HepG2 (cell line): ENCODE measurements at regions not wholly inside any gene's neighbourhood (a gene's known extent, or its start where the extent isn't known, plus 50 kb on each side); places are given as distances from the start of the nearest gene placed in this dataset.

Experiments
- ATAC-seq: fragments of 200-7000 bp; cut with Tn5 transposase; 3 replicates; pipeline ENCODE4 v1.9.1; 2020; ENCODE audit warnings: mild to moderate bottlenecking, moderate library complexity
- BruUV-seq: library from RNA; stranded (reverse); fragments of 400-500 nt; replicated peaks from 2 replicates; lab custom pipeline; 2021; lab: Mats Ljungman, UMichigan
- CTCF ChIA-PET: fragments of 300-600 bp; formaldehyde crosslinking; extraction: SDS; loops from one replicate; lab custom pipeline; 2021; ENCODE audit warnings: low total read pairs, inconsistent platforms, low intra/inter-chr PET ratio; lab: Yijun Ruan, JAX
- POLR2A ChIA-PET: fragments of 350-600 bp; sonication (Branson Sonifier 250); formaldehyde crosslinking; loops from one replicate; lab custom pipeline; 2020; ENCODE audit warnings: antibody characterized with exemption, inconsistent platforms; lab: Yijun Ruan, JAX
- DNase-seq: peaks from one replicate; pipeline ENCODE4 v3.0.0-alpha.2; 2015; ENCODE audit warnings: low spot score
- FAIRE-seq: peaks from 3 replicates; lab custom pipeline; 2011; peaks lifted over from hg19 to GRCh38; lab: Jason Lieb, UNC
- H2AFZ ChIP-seq: one replicate; pipeline ENCODE4 v1.6.1; 2011; ENCODE audit warnings: low read length, inconsistent platforms
- H3K27ac ChIP-seq: fragments of 300-600 bp; 3 replicates; pipeline ENCODE4 v1.8.0; 2011; ENCODE audit warnings: mixed run types, mild to moderate bottlenecking, mixed read lengths, low read length, inconsistent platforms; ENCODE audit not compliant: insufficient read depth; ENCODE audit errors: extremely low read length
- H3K27me3 ChIP-seq, 2 experiments: fragments of 200-600 bp in 1 of 2; 2 replicates in 1 of 2; 3 replicates in 1 of 2; pipeline versions ENCODE4 v1.6.0 to v1.8.0; 2011; ENCODE audit warnings: low read length in 2 of 2, mild to moderate bottlenecking in 2 of 2, moderate library complexity in 2 of 2, inconsistent platforms in 1 of 2; ENCODE audit not compliant: insufficient read depth in 2 of 2, control insufficient read depth in 1 of 2
- H3K36me3 ChIP-seq, 2 experiments: fragments of 200-600 bp in 1 of 2; replicated peaks in 1 of 2; 2 replicates in 1 of 2; 3 replicates in 1 of 2; pipeline versions ENCODE4 v1.5.1 to v1.8.0; 2011; ENCODE audit warnings: low read length in 2 of 2, inconsistent platforms in 1 of 2; ENCODE audit not compliant: insufficient read depth in 2 of 2, control insufficient read depth in 1 of 2
- H3K4me1 ChIP-seq: 2 replicates; pipeline ENCODE4 v1.5.1; 2012; ENCODE audit warnings: low read length, inconsistent platforms; ENCODE audit not compliant: insufficient read depth
- H3K4me2 ChIP-seq: 2 replicates; pipeline ENCODE4 v1.6.0; 2011; ENCODE audit warnings: low read depth, low read length, inconsistent platforms
- H3K4me3 ChIP-seq, 3 experiments: fragments of 200-600 bp in 1 of 3; sonication (generic), shearing (Covaris generic) in 1 of 3; replicated peaks in 1 of 3; 2 replicates each; pipeline ENCODE4 v1.5.1; 2011 to 2016; ENCODE audit warnings: low read length in 3 of 3, inconsistent platforms in 2 of 3, low read depth in 2 of 3, mild to moderate bottlenecking in 2 of 3, control low read depth in 1 of 3, mixed read lengths in 1 of 3; ENCODE audit not compliant: insufficient read depth in 1 of 3
- H3K79me2 ChIP-seq: one replicate; pipeline ENCODE4 v1.6.1; 2011; ENCODE audit warnings: low read length, inconsistent platforms; ENCODE audit not compliant: insufficient read depth
- H3K9ac ChIP-seq: 2 replicates; pipeline ENCODE4 v1.6.0; 2011; ENCODE audit warnings: mild to moderate bottlenecking, low read depth, low read length, inconsistent platforms; ENCODE audit not compliant: insufficient read depth
- H3K9me3 ChIP-seq: 2 replicates; pipeline ENCODE4 v1.5.1; 2012; ENCODE audit warnings: mild to moderate bottlenecking, low read length
- H4K20me1 ChIP-seq: 2 replicates; pipeline ENCODE4 v1.6.0; 2011; ENCODE audit warnings: inconsistent platforms, mild to moderate bottlenecking, low read length, moderate library complexity; ENCODE audit not compliant: insufficient read depth
- CBFB ChIP-seq: sonication (generic); formaldehyde crosslinking; IDR thresholded peaks from 2 replicates; pipeline ENCODE4 v1.4.0; 2020; ENCODE audit warnings: missing genetic modification reagents
- GTF3A ChIP-seq: sonication (generic); formaldehyde crosslinking; conservative IDR thresholded peaks from 2 replicates; pipeline ENCODE4 v1.4.0; 2020; ENCODE audit warnings: mild to moderate bottlenecking, missing genetic modification reagents
- HDAC1 ChIP-seq: sonication (generic); formaldehyde crosslinking; IDR thresholded peaks from 2 replicates; pipeline ENCODE4 v1.5.1; 2020; ENCODE audit warnings: mild to moderate bottlenecking, missing genetic modification reagents
- KLF9 ChIP-seq: IDR thresholded peaks from 2 replicates; pipeline ENCODE4 v1.6.1; 2016; ENCODE audit warnings: low read depth
- NAIF1 ChIP-seq: sonication (generic); formaldehyde crosslinking; IDR thresholded peaks from 2 replicates; pipeline ENCODE4 v1.5.0; 2020; ENCODE audit warnings: mild to moderate bottlenecking, missing genetic modification reagents, borderline replicate concordance
- RAD21 ChIP-seq: fragments of 450-650 bp; formaldehyde crosslinking; IDR thresholded peaks from 2 replicates; pipeline ENCODE4 v1.5.0; 2020; ENCODE audit warnings: mild to moderate bottlenecking
- RFX1 ChIP-seq: fragments of 450-650 bp; IDR thresholded peaks from 2 replicates; pipeline ENCODE4 v1.6.1; 2017
- RFX5 ChIP-seq: IDR thresholded peaks from 2 replicates; pipeline ENCODE4 v1.6.1; 2011; ENCODE audit warnings: low read depth, low read length, improper control_type of control experiment
- ZNF136 ChIP-seq: sonication (generic); formaldehyde crosslinking; IDR thresholded peaks from 2 replicates; pipeline ENCODE4 v1.8.1; 2022; ENCODE audit warnings: low read depth, mild to moderate bottlenecking, moderate library complexity, missing genetic modification reagents
- ZNF567 ChIP-seq: sonication (generic); formaldehyde crosslinking; IDR thresholded peaks from 2 replicates; pipeline ENCODE4 v1.8.1; 2023; ENCODE audit warnings: mild to moderate bottlenecking, missing genetic modification reagents, borderline replicate concordance
- WGBS: methylation state at CpG from one replicate; pipeline ENCODE4 v1.1.6; 2017; ENCODE audit warnings: low lambda C conversion rate; 5-methylcytosine and 5-hydroxymethylcytosine counted together
- in situ Hi-C: cut with HindIII; loops from 2 replicates; pipeline ENCODE4 v1.10.0; 2017; ENCODE audit warnings: low pct_unique_long_range_greater_than_20kb; ENCODE audit not compliant: extremely low pct_ligation_motif_present
- intact Hi-C: fragments of 100-400 bp; cut with micrococcal nuclease; formaldehyde crosslinking; loops from one replicate; pipeline ENCODE4 v1.10.0; 2022; ENCODE audit not compliant: unreplicated experiment
- TF ChIP-seq, protein P1 (sequence below): sonication (generic); formaldehyde crosslinking; IDR thresholded peaks from 2 replicates; pipeline ENCODE4 v1.4.0; 2020; ENCODE audit warnings: missing genetic modification reagents, borderline replicate concordance
- TF ChIP-seq, protein P2 (sequence below): sonication (generic); formaldehyde crosslinking; IDR thresholded peaks from 2 replicates; pipeline ENCODE4 v1.4.0; 2020; ENCODE audit warnings: low read depth, mild to moderate bottlenecking, missing genetic modification reagents
- TF ChIP-seq, protein P3 (sequence below): sonication (generic); formaldehyde crosslinking; IDR thresholded peaks from 2 replicates; pipeline ENCODE4 v1.4.0; 2020; ENCODE audit warnings: missing genetic modification reagents
- TF ChIP-seq, protein P4 (sequence below): sonication (generic); formaldehyde crosslinking; conservative IDR thresholded peaks from 2 replicates; pipeline ENCODE4 v1.8.0; 2022; ENCODE audit warnings: mild to moderate bottlenecking, moderate library complexity, missing genetic modification reagents
- TF ChIP-seq, protein P5 (sequence below): sonication (generic); formaldehyde crosslinking; IDR thresholded peaks from 2 replicates; pipeline ENCODE4 v1.4.0; 2020; ENCODE audit warnings: missing genetic modification reagents, mild to moderate bottlenecking, borderline replicate concordance

DNA sequence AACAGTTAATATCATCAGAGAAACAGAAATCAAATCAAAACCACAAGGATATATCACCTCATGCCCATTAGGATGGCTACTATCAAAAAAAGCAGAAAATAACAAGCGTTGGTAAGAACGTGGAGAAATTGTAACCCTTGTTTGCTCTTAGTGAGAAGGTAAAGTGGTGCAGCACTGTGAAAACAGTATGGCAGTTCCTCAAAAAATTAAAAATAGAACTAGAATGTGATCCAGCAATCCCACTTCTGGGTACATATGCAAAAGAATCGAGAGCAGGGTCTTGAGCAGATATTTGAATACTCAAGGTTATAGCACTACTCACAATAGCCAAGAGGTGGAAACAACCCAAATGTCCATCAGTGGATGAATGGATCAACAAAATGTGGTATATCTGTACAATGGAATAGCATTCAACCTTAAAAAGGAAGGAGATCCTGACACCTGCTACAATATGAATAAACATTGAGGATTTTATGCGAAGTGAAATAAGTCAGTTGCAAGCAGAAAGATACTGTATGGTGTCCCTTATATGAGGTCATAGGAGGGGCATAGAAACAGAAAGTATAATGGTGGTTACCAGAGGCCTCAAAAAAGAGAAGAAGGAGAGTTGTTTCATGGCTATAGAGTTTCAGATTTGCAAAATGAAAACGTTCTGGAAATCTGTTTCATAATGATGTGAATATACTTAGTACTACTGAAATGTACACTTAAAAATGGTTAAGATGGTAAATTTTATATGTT, 131.0 kb upstream of the EEA1 start:
- H2AFZ ChIP-seq, result no peak overlapping the region
- in situ Hi-C loops (no loop called here), intact Hi-C loops (loop anchor here (10.0 kb wide), 1 partner anchor 425 kb away; no protein-coding TSS in a partner anchor)
- no peak overlapping the region for H3K4me2 ChIP-seq
- peaks cover 17% of the 10 kb centered on the region for H3K4me1 ChIP-seq
- no peak overlapping the region for H3K9ac ChIP-seq
- no peak for DNase-seq
- POLR2A ChIA-PET, result no interaction called here
- ATAC-seq, result no peak
- no peaks in the 10 kb centered on the region for H3K36me3 ChIP-seq
- 61% methylated on average over 5 of the region's 5 CpGs for WGBS
- H3K4me3 ChIP-seq, result no peak overlapping the region
- no peaks in the 10 kb centered on the region; a peak in 1 of 5 replicates for H3K27me3 ChIP-seq
- CTCF ChIA-PET, result interaction anchor here (1.6 kb wide), 1 partner anchor 73 kb away, joined by 4 read pairs; no protein-coding TSS in a partner anchor
- BruUV-seq, result no TSS peak
- H3K9me3 ChIP-seq, result no peaks in the 10 kb centered on the region
- no peak overlapping the region for H3K27ac ChIP-seq
- H4K20me1 ChIP-seq, result no peaks in the 10 kb centered on the region
- H3K79me2 ChIP-seq, result no peaks in the 10 kb centered on the region
- no peak for FAIRE-seq
- TF ChIP-seq RAD21 (CRISPR knock-in tag), result no peak
- TF ChIP-seq CBFB (CRISPR knock-in tag), result no peak
- no peak for TF ChIP-seq KLF9 (CRISPR knock-in tag)
- TF ChIP-seq RFX1, result no peak
- no peak for TF ChIP-seq ZNF136
- TF ChIP-seq RFX5, result no peak
- no peak for TF ChIP-seq ZNF567 (CRISPR knock-in tag)
- TF ChIP-seq, protein P1, sequence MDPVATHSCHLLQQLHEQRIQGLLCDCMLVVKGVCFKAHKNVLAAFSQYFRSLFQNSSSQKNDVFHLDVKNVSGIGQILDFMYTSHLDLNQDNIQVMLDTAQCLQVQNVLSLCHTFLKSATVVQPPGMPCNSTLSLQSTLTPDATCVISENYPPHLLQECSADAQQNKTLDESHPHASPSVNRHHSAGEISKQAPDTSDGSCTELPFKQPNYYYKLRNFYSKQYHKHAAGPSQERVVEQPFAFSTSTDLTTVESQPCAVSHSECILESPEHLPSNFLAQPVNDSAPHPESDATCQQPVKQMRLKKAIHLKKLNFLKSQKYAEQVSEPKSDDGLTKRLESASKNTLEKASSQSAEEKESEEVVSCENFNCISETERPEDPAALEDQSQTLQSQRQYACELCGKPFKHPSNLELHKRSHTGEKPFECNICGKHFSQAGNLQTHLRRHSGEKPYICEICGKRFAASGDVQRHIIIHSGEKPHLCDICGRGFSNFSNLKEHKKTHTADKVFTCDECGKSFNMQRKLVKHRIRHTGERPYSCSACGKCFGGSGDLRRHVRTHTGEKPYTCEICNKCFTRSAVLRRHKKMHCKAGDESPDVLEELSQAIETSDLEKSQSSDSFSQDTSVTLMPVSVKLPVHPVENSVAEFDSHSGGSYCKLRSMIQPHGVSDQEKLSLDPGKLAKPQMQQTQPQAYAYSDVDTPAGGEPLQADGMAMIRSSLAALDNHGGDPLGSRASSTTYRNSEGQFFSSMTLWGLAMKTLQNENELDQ, result no peak
- TF ChIP-seq, protein P2, sequence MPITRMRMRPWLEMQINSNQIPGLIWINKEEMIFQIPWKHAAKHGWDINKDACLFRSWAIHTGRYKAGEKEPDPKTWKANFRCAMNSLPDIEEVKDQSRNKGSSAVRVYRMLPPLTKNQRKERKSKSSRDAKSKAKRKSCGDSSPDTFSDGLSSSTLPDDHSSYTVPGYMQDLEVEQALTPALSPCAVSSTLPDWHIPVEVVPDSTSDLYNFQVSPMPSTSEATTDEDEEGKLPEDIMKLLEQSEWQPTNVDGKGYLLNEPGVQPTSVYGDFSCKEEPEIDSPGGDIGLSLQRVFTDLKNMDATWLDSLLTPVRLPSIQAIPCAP (CRISPR knock-in tag), result no peak
- no peak for TF ChIP-seq GTF3A
- TF ChIP-seq, protein P3, sequence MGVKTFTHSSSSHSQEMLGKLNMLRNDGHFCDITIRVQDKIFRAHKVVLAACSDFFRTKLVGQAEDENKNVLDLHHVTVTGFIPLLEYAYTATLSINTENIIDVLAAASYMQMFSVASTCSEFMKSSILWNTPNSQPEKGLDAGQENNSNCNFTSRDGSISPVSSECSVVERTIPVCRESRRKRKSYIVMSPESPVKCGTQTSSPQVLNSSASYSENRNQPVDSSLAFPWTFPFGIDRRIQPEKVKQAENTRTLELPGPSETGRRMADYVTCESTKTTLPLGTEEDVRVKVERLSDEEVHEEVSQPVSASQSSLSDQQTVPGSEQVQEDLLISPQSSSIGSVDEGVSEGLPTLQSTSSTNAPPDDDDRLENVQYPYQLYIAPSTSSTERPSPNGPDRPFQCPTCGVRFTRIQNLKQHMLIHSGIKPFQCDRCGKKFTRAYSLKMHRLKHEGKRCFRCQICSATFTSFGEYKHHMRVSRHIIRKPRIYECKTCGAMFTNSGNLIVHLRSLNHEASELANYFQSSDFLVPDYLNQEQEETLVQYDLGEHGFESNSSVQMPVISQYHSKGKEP (CRISPR knock-in tag), result no peak
- no peak for TF ChIP-seq HDAC1 (CRISPR knock-in tag)
- TF ChIP-seq, protein P4, sequence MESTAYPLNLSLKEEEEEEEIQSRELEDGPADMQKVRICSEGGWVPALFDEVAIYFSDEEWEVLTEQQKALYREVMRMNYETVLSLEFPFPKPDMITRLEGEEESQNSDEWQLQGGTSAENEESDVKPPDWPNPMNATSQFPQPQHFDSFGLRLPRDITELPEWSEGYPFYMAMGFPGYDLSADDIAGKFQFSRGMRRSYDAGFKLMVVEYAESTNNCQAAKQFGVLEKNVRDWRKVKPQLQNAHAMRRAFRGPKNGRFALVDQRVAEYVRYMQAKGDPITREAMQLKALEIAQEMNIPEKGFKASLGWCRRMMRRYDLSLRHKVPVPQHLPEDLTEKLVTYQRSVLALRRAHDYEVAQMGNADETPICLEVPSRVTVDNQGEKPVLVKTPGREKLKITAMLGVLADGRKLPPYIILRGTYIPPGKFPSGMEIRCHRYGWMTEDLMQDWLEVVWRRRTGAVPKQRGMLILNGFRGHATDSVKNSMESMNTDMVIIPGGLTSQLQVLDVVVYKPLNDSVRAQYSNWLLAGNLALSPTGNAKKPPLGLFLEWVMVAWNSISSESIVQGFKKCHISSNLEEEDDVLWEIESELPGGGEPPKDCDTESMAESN, result no peak
- no peak for TF ChIP-seq NAIF1 (CRISPR knock-in tag)
- TF ChIP-seq, protein P5, sequence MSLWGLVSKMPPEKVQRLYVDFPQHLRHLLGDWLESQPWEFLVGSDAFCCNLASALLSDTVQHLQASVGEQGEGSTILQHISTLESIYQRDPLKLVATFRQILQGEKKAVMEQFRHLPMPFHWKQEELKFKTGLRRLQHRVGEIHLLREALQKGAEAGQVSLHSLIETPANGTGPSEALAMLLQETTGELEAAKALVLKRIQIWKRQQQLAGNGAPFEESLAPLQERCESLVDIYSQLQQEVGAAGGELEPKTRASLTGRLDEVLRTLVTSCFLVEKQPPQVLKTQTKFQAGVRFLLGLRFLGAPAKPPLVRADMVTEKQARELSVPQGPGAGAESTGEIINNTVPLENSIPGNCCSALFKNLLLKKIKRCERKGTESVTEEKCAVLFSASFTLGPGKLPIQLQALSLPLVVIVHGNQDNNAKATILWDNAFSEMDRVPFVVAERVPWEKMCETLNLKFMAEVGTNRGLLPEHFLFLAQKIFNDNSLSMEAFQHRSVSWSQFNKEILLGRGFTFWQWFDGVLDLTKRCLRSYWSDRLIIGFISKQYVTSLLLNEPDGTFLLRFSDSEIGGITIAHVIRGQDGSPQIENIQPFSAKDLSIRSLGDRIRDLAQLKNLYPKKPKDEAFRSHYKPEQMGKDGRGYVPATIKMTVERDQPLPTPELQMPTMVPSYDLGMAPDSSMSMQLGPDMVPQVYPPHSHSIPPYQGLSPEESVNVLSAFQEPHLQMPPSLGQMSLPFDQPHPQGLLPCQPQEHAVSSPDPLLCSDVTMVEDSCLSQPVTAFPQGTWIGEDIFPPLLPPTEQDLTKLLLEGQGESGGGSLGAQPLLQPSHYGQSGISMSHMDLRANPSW (CRISPR knock-in tag), result no peak
